H4 (cell line): ENCODE measurements at regions not wholly inside any gene's neighbourhood (a gene's known extent, or its start where the extent isn't known, plus 50 kb on each side); places are given as distances from the start of the nearest gene placed in this dataset.

Experiments used
- DNase-seq: peaks from one replicate; pipeline ENCODE4 v3.0.0-alpha.2; 2015; ENCODE audit warnings: low spot score

GRCh38 chr1:198472997-198473396 is 67.5 kb downstream of the ATP6V1G3 start:
- no peak for DNase-seq

DNA sequence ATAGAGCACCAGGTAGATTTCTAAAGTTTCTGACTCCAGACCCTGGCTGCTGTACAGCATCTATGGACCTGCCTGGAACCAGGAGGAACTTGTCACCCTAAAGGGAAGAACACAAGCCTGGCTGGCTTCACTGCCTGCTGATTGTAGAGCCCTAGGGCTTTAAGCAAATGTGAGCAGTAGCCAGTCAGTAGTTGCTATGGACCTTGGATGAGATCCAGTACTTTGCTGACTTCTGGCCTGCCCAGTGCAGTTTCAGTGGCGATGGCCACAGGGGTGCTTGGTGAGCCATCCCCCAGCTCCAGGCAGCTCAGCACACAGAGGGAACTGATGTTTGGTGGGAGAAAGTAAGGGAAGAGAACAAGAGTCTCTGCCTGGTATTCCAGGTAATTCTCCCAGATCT is 68.4 kb downstream of the ATP6V1G3 start:
- DNase-seq: no peak

- DNase-seq: no peak
These were observed 72.6 kb downstream of the ATP6V1G3 start for GRCh38 chr1:198467907-198468306.

GRCh38 chr1:198467342-198467741 is 73.1 kb downstream of the ATP6V1G3 start:
- DNase-seq: no peak

DNA sequence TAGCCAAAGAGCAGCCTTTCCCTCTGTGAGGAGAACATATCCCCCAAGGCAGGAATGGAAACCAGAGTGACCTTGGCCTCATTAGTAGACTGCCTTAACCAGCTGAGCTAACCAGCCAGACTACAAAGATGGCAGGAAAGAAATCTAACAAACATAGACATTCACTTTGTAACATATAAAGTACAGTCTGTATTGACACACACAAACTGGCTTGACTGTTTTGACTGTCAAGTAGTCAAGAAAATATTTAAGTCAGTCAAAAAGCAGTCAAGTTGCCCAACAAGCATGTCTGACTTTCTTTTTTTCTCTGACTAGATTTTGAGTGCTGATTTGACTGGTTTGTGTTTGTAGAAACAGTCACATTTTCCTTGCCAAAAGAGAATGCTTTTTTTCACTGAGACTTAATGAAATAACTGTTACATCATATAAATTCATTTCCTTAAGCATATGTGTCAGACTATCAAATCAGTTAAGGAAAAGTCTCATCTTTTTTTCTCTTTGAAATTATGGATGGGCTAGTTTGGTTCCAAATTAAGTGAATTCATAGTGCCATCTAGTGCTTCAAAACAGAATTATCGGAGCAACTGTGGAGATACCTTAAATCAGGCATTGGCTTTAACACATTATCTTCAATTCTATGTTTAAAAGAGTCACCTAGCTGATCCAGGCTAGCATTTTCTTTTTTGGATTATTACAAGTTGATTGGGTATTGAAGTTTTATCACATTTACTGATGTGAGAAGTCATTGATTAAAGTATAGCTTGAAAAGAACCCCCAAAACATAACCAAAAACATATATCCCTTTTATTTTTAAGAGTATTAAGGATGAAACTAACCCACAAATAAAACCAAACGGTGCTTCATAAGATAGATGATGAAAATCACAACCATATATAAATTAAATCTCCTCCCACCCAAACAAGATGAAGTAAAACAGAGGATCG is 75.0 kb downstream of the ATP6V1G3 start:
- DNase-seq: peak; percentile 50

DNA sequence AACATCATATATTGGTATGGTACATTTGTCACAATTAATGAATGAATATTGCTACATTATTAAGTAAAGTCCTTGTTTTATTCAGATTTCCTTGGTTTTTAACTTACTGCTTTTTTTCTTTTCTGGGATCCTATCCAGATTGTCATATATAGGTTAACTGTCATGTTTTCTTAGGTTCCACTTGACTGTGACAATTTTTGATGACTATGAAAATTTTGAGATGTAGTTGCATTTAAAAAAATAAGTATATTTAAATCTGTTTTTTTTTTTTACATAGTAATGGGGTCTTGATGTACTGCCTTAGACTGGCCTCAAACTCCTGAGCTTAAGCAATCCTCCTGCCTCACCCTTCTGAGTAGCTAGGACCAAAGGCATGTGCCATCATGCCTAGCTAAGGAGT is 76.8 kb downstream of the ATP6V1G3 start:
- DNase-seq: no peak

DNA sequence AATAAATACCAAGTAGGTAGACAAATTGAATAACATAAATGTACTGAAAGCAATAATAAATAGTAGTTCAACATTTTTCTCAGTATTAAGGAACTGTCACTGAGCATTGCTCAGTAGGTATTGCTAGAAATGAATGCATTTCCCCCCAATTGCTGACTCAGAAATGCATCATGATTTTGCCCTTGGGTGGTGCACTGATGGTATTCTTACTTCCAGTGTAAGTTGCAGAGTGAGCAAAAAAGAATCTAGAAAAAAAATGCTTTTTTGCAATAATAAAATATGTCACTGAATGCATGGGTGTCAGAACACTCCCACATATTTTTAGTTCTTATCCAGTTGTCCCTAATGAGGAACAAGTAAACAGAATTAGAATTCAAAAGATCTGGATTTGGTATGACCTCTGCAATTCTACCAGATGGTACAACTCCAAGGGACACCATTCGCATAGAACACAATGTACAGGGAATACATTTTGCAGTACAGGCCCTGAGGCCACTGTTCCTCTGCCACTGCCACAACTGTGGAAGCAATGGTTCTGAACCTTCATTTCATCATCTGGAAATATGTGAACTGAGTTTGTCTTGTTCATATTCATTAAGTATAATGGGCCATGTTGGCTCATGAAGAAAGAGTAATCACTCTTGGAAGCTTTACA is 78.0 kb downstream of the ATP6V1G3 start:
- DNase-seq: no peak

DNA sequence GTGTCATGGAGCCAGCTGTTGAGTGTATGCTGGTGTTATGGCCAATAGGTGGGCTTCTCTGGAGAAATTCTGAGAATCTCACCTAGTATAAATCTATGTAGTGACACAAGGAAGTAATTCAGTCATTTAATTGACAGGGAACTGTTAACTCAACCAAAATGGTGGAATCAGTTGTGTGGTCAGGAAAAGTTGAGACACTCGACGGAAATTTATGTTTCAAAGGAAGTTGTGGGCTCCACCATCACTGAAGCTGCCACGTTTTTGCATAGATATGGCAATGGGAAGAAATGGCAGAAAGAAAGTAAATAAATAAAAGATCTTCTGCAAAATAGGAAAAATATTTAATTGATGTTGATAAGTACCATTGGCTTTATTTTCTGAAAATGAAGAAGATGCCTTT is 84.5 kb downstream of the ATP6V1G3 start:
- no peak for DNase-seq

DNA sequence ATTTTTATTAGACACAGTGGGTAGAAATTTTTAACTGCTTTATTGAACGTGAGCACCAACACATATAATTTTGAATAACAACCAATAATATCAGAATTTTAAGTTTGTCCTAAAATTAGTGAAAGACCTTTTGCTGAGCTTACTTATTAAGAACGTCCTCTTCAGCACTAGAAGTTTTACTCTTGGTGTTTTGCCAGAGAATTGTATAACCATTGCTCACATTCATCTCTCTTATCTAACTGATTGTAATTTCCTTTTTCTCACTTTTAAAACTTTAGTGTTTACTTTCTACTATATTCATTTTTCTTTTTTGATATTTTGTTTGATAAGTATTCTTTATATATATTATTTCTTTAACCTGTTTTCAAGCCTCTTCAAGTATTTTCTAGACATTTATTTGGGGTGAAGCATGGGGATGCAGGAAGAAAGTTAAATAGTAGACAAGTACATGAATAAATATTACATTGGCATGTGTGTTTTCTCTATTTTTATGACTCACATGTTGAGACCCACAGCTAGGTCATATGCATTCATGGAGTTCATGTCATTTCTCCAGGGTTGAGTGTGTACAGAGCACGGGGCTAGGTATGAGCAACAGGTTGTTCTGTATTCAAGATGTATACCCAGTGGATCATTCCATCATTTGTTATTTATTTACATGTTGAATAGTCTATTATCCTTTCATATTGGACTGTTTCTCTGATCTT is 90.6 kb downstream of the ATP6V1G3 start:
- DNase-seq: no peak

DNA sequence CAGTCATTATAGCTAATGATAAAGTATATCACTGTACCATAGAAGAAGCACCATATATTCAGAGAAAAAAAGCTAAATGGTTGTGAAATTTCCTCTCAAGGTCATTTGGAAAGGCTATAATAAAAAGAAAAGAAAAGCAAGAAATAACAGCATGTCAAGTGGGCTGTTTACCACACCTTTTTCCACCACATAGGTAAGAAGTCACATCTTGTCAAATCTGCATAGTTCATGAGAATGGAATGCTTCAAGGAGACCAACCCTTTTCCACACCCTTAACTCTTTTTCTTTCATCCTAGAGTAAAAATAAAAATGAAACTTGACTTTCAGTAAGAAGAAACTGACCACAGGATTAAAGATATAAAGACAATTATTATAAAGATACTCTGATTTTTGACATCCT is 91.2 kb downstream of the ATP6V1G3 start:
- DNase-seq: no peak

- DNase-seq: no peak
These were observed 93.0 kb downstream of the ATP6V1G3 start for GRCh38 chr1:198447468-198447867.

DNA sequence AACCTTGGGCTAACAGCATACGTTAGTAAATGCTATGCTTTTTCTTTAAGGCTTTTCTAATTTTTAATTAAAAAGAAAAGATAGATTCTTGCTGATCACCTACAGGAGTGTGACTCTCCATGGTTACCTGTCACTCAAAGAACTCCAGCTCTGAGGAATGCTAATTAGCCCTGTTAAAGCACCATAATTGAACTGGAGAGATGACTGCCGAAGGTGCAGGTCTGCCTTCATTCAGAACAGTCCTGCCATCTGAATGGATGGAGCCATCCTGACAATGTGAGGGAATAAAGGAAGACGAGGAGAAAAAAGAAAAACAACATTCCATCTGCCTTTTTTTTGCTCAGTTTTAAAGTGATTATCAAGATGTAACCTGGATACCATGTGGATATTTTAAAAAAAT is 94.6 kb downstream of the ATP6V1G3 start:
- DNase-seq: no peak

DNA sequence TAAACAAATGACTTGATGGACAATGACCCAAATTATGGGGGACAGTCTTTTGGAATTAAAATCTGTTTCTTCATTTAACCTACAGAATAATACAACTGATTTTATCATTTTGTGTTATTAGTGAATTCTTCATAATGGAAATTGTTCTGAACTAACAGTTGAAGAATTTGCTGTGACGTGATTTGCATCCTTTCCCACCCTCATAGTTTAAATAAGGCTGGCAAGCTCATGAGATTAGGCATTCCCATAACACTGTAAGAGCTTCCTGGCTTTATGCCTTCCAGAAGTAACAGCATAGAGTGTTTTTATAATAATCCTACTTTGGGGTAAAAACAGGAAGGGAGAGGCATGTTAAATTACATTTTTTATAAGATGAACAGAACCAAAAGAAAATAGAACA is 95.7 kb downstream of the ATP6V1G3 start:
- DNase-seq: peak; percentile 13

DNA sequence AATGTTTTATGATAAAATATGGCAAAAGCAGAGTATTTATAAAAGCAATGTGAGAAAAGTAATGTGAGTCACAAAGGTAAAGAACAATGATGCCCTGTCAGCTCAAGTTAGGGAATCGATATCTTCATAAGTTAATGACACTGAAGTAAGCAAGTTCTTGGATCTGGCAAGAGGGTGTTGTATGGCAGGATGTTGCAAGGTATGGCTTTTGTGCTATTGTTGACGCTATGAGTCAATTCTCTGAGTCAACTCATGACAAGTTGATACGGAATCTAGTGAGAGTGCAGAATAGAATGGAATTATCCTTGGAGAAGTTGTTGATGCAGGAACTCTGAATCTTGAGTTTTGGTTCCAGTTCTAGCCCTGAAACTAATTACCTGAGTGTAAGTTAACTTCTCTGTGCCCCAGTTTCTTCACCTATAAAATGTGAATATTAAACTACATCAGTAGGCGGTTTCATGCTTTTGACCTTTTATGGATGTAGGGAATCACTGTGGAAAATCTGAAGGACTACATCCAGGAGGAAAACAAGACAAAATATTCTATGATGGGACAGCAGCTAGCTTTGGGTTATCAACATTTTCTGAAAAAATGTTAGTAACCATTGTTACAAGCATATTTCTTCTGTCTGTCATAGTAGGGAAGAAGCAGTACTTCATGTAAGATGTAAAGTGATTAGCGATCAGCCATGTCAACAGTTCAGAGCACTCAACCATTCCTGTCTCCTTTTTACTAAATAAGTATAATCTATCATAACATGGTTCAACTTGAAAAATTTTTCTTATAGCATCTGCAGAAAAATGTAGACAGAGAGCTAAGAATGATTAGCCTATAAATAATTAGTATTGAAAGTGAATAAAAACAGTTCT is 96.9 kb downstream of the ATP6V1G3 start:
- DNase-seq: peak; percentile 78

DNA sequence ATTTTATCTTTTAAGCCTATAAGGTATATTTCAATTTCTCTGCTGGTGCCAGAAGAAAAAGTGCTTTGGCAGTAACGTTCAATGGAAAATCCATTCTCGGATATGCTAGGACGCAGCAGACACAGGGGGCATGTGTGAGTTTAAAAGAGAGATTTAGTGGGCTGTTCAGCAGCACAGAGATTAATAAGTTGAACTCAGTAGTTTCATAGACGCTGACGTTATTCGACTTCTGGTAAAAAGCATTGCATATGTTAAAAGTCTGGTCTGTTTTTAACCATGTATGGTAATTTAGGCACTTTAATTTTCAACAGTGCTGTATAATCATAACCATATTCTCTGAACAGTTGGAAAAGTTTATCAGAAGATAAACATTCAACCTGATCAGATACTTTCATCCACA is 99.6 kb downstream of the ATP6V1G3 start:
- no peak for DNase-seq

DNA sequence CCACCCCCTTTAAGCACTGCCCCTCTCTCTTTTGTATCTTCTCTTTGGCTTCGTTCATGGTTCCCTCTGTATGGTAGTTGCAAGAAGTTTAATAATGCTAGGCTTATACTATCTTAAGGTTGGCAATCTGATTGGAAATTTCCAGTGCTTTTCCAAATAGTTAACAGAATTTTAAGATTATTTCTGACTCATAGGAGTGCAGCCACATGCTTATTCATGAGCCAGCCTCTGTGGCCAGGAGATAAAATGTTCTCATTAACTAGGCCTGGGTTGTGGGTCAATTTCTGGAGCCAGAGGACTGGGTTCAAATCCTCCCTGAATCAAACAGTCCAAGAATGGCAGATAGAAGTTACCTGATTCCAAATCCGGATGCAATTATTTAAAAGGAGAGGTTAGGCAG is 103.1 kb downstream of the ATP6V1G3 start:
- no peak for DNase-seq

- DNase-seq: no peak
These were observed 104.2 kb downstream of the ATP6V1G3 start for GRCh38 chr1:198436276-198436675.

DNA sequence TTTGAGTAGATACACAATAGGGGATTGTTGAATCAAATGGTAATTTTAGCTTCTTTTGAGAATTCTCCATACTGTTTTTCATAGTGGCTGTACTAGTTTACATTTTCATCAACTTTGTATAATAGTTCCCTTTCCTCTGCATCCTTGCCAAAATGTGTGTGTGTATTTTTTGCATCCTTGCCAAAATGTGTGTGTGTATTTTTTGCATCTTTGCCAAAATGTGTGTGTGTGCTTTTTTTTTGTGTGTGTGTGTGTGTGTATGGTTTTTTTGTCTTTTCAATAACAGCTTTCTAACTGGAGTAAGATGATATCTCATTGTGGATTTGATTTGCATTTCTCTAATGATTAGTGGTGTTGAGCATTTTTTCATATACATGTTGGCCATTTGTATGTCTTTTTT is 105.4 kb downstream of the ATP6V1G3 start:
- no peak for DNase-seq

- DNase-seq: no peak
These were observed 116.0 kb downstream of the ATP6V1G3 start for GRCh38 chr1:198424441-198424840.

DNA sequence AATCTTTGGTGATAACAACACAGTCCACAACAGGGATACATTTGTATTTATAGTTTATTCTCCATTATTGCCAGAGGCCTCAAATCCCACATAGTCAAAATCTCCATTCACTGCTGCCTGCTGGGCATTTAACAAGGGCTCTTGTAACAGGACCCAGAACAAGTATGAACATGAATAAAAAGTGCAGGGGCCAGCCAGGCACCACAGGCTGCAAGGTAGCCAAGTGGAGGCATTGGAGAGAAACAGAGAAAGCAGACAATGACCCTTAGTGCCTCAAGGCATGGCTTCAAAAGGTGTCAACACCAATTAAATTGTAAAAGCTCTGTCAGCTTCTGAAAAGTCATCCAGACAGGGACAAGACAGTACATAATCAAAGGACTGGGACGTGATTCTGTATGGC is 116.8 kb downstream of the ATP6V1G3 start:
- no peak for DNase-seq

GRCh38 chr1:198417039-198417438 is 123.4 kb downstream of the ATP6V1G3 start:
- no peak for DNase-seq

GRCh38 chr1:198416296-198416695 is 124.2 kb downstream of the ATP6V1G3 start:
- DNase-seq: no peak
